ENCODE measurements at regions not wholly inside any gene's neighbourhood (a gene's known extent, or its start where the extent isn't known, plus 50 kb on each side); places are given as distances from the start of the nearest gene placed in this dataset.

GRCh38 chr1:110280804-110281203, 58.4 kb upstream of the RBM15 start:
- no peak for FAIRE-seq
- TF ChIP-seq PAX5 (IDR thresholded peaks at IDR 0.05; ENCODE audit: insufficient read depth, low read length, severe bottlenecking) (no peak), POLR2A (IDR thresholded peaks at IDR 0.05; ENCODE audit: low read depth, low read length) (no peak), POLR2AphosphoS5 (IDR thresholded peaks at IDR 0.05; ENCODE audit: low read depth, low read length) (no peak), SPI1 (IDR thresholded peaks at IDR 0.05; ENCODE audit: low read depth, low read length) (no peak), TAF1 (IDR thresholded peaks at IDR 0.05; ENCODE audit: low read depth, low read length) (no peak), POU2F2 (IDR thresholded peaks at IDR 0.05; ENCODE audit: low read depth, low read length) (no peak)

DNA sequence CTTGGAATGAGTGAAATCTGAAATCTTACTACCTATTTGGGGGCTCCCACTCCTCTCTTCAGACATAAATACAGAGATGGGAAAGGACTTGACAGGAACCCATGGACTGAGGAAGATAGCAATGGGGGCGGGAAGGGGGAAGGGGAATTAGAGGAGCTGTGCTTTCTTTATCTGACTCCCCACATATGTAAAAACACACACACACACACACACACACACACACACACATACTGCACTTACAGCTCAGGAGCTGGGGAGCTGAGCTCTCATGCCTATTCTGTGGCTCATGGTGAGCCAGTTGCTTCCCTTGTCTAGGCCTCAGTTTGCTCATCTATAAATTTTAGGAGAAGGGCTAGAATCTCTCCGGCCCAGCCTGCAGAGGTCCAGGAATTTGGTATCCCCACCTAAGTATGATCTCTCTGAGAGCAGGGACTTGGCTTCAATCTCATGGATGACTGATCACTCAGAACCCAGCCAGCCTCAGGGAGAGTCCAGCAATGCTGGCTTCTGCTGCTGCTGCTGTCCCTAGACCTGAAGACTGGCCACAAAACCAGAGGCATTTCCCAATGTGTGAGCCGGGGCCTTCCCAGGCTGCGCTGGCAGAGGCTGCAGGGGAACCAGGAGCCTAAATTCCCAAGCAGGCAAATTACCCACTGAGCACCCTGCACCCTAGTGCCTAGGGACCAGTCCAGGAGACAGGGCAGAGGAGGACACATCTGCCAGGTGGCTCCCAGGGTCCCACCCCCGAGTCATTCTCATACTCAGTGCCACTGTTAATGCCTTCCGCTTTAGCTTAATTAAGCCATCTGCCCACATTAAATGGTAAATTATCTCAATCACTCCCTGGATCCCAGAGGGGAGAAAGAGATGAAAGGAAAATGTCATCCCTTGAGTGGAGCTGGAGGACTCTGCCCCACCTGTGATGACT, 57.5 kb upstream of the RBM15 start:
- TF ChIP-seq PAX5 (IDR thresholded peaks at IDR 0.05; ENCODE audit: insufficient read depth, low read length, severe bottlenecking) (no peak), TAF1 (IDR thresholded peaks at IDR 0.05; ENCODE audit: low read depth, low read length) (no peak), POU2F2 (IDR thresholded peaks at IDR 0.05; ENCODE audit: low read depth, low read length) (no peak), POLR2A (IDR thresholded peaks at IDR 0.05; ENCODE audit: low read depth, low read length) (no peak)
- no peak for FAIRE-seq
- no peak for DNase-seq (ENCODE audit: insufficient read length, low spot score)

More at GRCh38 chr1:110280804-110281203, 58.4 kb upstream of the RBM15 start:
- DNase-seq (ENCODE audit: insufficient read length, low spot score), result no peak

GRCh38 chr1:110282395-110282794, 56.8 kb upstream of the RBM15 start:
- no peak for DNase-seq (ENCODE audit: insufficient read length, low spot score)
- no peak for FAIRE-seq
- TF ChIP-seq POLR2AphosphoS5 (IDR thresholded peaks at IDR 0.05; ENCODE audit: low read depth, low read length), result no peak
- TF ChIP-seq POU2F2 (IDR thresholded peaks at IDR 0.05; ENCODE audit: low read depth, low read length), result no peak
- TF ChIP-seq PAX5 (IDR thresholded peaks at IDR 0.05; ENCODE audit: insufficient read depth, low read length, severe bottlenecking), result no peak
- TF ChIP-seq TAF1 (IDR thresholded peaks at IDR 0.05; ENCODE audit: low read depth, low read length), result no peak

GRCh38 chr1:110283677-110284076, 55.5 kb upstream of the RBM15 start:
- DNase-seq (ENCODE audit: insufficient read length, low spot score) (no peak), FAIRE-seq (no peak)
- no peak for TF ChIP-seq SPI1 (IDR thresholded peaks at IDR 0.05; ENCODE audit: low read depth, low read length)
- no peak for TF ChIP-seq POLR2AphosphoS5 (IDR thresholded peaks at IDR 0.05; ENCODE audit: low read depth, low read length)
- TF ChIP-seq POU2F2 (IDR thresholded peaks at IDR 0.05; ENCODE audit: low read depth, low read length), result no peak
- TF ChIP-seq PAX5 (IDR thresholded peaks at IDR 0.05; ENCODE audit: insufficient read depth, low read length, severe bottlenecking), result no peak
- TF ChIP-seq POLR2A (IDR thresholded peaks at IDR 0.05; ENCODE audit: low read depth, low read length), result no peak
- no peak for TF ChIP-seq TAF1 (IDR thresholded peaks at IDR 0.05; ENCODE audit: low read depth, low read length)

GRCh38 chr1:110285316-110285715, 53.9 kb upstream of the RBM15 start:
- FAIRE-seq, result no peak
- TF ChIP-seq SPI1 (IDR thresholded peaks at IDR 0.05; ENCODE audit: low read depth, low read length), result no peak
- no peak for TF ChIP-seq PAX5 (IDR thresholded peaks at IDR 0.05; ENCODE audit: insufficient read depth, low read length, severe bottlenecking)
- no peak for DNase-seq (ENCODE audit: insufficient read length, low spot score)

GRCh38 chr1:110286564-110286963, 52.6 kb upstream of the RBM15 start:
- TF ChIP-seq SPI1 (IDR thresholded peaks at IDR 0.05; ENCODE audit: low read depth, low read length), result no peak
- TF ChIP-seq POLR2A (IDR thresholded peaks at IDR 0.05; ENCODE audit: low read depth, low read length), result no peak
- no peak for TF ChIP-seq POU2F2 (IDR thresholded peaks at IDR 0.05; ENCODE audit: low read depth, low read length)
- TF ChIP-seq PAX5 (IDR thresholded peaks at IDR 0.05; ENCODE audit: insufficient read depth, low read length, severe bottlenecking), result no peak
- no peak for TF ChIP-seq TAF1 (IDR thresholded peaks at IDR 0.05; ENCODE audit: low read depth, low read length)
- TF ChIP-seq POLR2AphosphoS5 (IDR thresholded peaks at IDR 0.05; ENCODE audit: low read depth, low read length), result no peak
- FAIRE-seq (no peak), DNase-seq (ENCODE audit: insufficient read length, low spot score) (no peak)

DNA sequence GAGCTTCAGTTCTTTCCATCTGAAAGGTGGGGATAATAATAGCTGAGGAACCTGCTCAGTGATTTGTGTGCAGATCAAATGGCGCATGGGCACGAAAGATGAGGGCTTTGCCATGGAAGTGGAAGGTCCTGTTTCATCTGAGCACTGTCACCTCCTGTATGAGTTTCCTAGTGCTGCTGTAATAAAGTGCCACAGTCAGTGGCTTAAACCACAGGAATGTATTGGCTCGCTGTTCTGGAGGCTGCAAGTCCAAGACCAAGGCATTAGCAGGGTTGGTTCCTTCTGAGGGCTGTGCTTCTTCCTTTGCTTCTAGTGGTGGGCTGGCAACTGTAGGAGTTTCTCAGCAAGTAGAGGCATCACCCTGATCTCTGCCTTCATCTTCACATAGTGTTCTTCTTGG, 51.1 kb upstream of the RBM15 start:
- no peak for TF ChIP-seq POLR2A (IDR thresholded peaks at IDR 0.05; ENCODE audit: low read depth, low read length)
- TF ChIP-seq POU2F2 (IDR thresholded peaks at IDR 0.05; ENCODE audit: low read depth, low read length), result no peak
- TF ChIP-seq PAX5 (IDR thresholded peaks at IDR 0.05; ENCODE audit: insufficient read depth, low read length, severe bottlenecking), result no peak
- TF ChIP-seq SPI1 (IDR thresholded peaks at IDR 0.05; ENCODE audit: low read depth, low read length), result no peak
- no peak for TF ChIP-seq POLR2AphosphoS5 (IDR thresholded peaks at IDR 0.05; ENCODE audit: low read depth, low read length)
- TF ChIP-seq TAF1 (IDR thresholded peaks at IDR 0.05; ENCODE audit: low read depth, low read length), result no peak
- DNase-seq (ENCODE audit: insufficient read length, low spot score), result no peak
- no peak for FAIRE-seq

All from GM12891 (cell line).